GM21786 (cell line): ENCODE measurements at regions not wholly inside any gene's neighbourhood (a gene's known extent, or its start where the extent isn't known, plus 50 kb on each side); places are given as distances from the start of the nearest gene placed in this dataset.
"Not testable (repeated sequence)": the region's sequence is repeated elsewhere in the genome, so short reads cannot be mapped to it uniquely, and the experiment has no call there.

ENCODE experiments used
- ATAC-seq: cut with Tn5 transposase; IDR thresholded peaks from one replicate; pipeline ENCODE4 v1.9.1; 2021; ENCODE audit not compliant: unreplicated experiment

DNA sequence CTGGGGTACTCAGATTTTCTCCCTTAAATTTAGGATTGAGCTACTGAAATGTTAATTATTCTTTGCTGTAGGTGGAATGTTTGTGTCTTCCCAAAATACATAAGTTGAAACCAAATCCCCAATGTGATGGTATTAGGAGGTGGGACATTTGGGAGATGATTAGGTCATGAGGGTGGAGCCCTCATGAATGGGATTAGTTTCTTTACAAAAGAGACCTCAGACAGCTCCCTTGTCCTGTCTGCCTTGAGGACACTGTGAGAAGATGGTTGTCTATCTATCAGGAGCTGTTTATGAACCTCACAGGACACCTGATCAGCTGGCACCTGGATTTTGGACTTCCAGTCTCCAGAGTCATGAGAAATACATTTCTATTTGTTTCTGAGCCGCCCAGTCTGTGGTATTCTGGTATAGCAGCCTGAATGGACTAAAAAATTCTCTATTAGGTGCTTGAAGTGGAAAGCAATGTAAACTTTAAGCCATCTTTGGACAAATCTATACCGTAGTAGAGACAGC is 99.2 kb upstream of the UXS1 start:
- no peak for ATAC-seq

DNA sequence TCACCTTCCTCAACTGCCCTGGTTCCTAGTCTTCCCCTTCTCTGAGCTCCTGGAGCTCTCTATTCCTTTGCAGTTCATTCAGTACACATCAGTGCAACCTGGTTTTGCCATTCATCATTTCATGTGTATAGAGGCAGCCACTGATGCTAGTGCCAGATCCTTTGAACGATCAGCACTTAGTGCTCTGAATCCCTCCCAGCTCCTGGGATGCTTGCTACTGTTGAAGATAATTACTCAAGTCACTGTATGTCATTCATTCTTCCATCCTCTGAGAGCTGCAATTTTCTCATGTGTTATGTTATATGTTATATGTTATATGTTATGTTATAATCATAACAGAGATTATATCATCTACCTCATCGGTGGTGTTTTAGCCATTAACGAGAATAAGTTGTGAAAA is 98.5 kb upstream of the UXS1 start:
- no peak for ATAC-seq

DNA sequence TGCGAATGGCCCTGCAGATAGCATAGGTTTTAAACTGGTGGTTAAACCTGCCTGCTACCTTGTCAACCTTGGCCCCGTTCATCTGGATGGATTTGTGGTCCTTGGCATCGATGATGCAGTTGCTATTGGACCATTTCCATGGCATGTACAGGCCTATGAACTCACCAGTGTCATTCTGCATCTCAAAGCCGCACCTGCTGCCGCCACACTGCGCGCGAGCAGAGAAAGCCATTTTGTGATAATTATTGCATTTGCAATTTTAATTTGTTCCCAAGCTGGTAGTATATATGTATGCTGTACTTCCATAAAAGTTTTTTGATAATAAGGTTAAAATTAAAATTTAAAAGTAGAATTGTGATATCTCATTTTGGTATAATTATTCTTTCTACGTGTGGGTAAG is 94.8 kb upstream of the UXS1 start:
- ATAC-seq = no peak

DNA sequence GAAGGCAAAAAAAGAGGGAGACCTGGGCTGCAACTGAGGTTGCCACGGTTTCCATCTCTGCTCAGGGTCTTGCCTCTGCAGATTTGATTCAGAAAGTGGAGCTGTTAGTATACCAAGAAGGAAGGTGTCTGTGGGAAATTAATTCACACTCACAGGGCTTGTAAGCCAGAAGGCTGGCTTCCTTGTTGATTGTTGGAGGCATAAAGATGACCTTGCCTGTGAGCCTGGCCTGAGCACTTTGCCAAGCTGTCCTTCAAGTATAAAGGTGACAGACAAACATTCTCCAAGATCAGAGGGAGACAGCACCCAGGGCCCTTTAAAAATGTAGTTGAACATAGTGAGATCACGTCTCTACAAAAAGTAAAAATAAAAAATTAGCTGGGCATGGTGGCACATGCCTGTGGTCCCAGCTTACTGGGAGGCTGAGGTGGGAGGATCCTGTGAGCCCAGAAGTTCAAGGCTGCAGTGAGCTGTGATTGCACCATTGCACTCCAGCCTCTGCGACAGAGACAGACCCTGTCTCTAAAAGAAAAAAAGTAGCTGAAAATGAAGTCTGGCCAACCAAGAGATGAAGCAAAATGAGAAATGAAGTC is 91.2 kb upstream of the UXS1 start:
- no peak for ATAC-seq

DNA sequence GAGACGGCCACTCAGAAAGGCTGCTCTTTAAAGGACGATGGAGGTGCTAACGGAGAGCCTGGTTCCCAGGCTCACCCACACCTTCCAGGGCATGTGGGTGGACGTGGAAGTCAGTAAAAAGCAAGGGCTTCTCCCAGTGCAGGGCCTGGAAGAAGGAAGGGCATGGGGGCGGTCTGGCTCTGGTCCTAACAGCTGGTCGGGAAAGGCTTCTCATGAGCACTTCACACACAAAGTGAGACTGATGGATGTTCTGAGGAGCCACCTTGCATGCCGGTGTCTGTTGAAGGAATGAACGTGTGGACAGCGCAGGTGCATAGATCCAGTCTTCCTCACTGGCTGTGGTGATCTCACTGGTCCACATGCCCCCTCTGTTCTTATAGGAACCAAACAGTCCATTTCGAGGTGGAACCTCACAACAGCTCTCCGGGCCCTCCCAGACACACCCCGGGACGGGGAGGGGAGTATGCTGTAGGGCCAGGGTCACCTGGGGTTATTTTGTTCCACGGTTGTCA is 90.6 kb upstream of the UXS1 start:
- no peak for ATAC-seq

DNA sequence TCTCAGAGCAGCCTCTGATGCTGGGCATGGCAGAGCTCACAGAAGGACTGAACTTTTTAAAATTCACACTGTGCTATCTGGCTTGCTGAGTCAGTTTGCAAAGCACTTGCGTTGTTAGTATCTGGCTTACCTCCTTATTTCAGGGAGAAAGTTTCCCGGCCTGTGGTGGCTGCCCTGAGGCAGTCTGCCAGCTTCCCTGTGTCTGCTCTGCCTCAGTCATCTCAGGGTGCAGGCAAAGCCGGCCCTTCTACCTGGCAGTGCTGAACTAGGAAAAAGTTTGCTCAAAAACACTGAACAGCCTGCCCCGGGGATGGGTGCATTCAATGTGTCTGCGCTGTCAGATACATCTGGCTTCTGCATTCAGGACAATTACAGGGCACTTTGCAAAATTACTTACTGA is 90.2 kb upstream of the UXS1 start:
- ATAC-seq = no peak

DNA sequence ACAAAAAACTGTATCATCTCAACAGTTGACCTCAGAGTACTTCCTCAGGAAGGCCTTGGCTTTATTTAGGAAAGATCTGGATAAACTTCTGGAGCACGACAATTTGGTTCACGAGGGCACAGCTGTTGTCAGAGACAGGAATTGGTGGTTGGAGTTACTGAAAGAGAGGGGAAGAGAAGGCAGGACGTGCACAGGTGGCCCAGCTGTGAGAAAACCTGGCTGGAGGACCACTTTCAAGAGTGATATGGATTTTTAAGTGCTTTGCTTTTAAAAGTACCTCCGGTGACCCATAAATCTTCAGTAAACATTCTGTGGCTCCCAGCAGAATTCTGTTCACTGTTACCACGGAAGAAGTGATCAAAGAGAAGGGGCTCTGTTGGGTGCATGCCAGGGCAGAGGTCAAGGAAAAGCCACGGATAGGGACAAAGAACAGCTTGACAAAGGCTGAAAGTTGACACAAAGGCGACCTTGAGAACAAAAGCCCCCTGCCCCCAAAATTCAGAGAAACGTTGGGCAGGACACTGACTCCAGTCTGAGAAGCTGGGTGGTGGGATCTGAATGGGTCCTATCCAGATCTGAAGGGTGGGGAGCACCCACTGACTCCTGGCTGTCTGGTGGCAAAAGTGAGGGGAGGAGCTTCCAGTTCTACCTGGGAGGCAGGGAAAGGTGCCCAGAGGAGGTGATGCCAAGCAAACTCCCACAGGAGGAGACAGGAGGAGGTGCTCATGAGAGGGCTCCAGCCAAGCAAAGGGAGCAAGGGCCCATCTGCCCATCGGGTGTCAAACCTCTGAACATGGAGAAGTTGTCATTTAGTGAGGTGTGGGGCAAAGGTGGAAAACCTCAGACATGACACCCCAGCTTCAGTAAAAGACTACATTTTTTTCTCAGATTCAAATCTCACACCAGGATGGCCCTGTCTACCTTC is 89.4 kb upstream of the UXS1 start:
- not testable (repeated sequence) for ATAC-seq

DNA sequence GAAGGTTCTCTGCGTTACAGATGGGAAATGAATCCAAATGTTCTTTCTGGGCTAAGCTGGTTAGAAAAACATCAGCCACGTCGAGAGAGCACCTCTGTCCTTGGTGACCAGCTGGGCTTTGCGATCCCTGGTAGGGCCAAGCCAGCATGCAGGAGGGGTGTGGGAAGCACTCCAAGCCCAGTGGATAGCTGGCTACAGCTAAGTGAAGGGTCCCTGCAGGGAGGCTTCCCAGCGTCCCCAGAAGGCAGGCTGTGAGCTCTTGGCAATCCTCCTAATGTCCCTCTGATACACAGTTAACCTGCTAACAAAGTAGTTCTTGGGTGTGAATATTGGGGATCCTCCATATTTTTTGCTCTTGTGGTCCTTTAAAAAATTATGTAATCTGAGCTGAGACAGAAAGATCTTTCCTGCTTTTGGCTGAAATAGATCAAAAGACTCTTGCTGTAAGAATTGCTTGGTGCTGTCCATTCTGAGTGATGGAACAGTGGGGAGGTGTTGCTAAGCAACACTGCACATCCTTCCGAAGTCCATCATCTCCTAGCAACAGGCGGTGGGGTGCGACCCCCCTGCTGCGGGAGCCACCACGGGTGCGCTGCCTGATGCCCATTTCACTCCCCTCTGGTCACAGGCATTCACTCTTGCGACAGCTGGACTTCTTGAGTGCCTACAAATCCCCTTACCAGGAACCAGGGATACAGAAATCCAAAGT is 88.5 kb upstream of the UXS1 start:
- no peak for ATAC-seq

DNA sequence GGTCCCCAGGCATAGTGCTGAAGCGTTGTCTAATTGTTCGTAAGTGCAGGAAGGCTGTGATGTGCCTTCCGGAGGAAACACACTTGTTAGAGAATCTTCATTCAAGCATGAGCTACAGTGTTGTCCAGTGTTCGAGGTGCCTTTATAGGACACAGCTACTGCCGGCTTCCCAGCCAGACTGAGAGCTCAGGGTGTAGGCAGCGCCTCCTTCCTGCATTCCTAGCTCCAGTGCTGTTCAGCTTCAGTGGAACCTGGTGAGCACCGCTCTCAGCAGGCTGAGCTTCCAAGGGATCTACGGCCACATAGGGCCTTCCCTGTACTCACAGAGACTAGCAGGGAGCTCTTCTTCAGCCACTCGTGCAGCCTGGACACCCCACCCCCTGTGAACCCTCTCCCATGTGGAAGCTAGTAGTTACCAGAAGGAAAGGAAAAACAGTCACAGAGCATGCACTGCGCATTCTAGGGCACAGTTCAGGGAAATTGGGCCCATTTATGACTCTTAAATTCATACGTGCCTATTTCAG is 87.9 kb upstream of the UXS1 start:
- ATAC-seq = not testable (repeated sequence)

DNA sequence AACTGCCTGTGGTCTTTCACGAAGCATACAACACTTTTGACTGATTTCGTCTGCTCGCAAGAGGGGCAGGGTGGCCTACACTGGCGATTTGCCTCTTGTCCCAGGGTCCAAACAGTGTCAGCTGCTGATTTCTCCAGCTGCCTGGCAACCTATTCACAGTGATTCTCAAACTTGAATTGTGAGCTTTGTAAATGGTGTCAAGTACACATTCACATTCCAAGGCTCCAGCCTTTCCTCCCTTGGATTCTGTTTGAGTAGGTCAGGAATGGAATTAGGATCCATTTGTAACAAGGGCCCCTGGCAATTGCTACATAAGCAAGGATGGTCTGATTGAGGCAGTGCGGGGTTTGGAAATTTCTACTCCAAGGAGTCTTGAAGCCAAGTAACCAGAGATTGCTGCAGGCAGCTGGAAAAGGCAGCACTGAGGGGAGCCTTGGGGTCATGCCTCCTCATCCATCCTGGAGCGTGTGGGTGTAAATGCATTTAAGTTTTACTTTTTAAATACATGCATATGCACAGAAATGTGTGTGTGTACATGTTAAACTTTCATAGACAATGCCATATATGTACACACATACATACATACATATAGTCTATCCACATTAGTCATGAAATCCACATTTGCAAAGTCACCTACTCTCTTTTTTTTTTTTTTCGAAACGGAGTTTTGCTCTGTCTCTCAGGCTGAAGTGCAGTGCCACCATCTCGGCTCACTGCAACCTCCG is 86.8 kb upstream of the UXS1 start:
- no peak for ATAC-seq

DNA sequence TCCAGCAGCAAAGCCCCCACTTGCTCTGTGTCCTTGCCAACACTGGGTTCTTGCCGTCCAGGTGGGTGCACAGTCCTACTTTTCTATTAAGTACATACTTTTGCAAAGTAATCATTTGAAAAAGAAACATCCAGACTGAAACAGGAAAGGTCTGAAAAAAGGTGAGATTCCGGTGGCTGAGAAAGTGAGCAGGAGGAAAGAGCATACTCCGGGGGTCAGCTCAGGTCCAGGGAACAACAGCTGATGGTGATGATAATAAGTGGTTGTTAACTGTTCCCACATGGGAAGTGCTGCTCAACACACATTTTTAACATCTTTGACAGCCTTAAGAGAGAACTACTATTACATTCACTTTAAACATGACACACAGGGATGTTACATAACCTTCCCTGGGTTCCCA is 86.1 kb upstream of the UXS1 start:
- no peak for ATAC-seq

DNA sequence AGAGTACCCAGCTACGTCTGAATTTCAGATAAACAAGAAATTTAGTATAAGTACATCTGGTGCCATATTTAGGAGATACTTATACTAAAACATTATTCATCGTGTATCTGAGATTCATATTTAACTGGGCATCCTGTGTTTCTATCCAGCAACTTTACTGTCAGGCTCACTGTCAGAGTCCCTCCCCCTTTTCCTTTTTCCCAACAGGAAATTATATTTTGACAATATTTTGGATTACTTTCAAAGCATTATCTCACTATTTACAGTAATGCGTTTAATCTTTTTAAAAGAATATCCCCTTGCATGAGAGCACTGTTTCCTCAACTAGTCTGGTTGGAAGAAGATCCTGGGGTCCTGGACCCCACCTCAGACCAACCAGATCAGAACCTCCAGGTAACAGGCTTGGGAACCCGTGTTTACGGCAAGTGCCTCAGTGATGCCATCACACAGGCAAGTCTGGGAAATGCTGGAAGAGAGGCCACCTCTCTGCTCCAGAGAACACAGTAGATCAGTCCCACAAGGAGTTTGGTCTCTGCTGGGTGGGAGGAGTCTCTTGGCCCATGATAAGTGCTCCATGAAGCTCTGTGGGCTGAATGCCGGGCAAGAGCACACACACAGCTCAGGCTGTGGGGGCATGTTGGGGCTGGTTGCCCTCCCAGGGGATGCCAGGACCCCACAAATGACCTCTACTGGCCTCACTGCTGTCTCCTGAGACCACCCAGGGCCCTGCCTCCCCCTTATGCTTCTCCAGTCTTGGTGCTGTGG is 84.2 kb upstream of the UXS1 start:
- no peak for ATAC-seq

DNA sequence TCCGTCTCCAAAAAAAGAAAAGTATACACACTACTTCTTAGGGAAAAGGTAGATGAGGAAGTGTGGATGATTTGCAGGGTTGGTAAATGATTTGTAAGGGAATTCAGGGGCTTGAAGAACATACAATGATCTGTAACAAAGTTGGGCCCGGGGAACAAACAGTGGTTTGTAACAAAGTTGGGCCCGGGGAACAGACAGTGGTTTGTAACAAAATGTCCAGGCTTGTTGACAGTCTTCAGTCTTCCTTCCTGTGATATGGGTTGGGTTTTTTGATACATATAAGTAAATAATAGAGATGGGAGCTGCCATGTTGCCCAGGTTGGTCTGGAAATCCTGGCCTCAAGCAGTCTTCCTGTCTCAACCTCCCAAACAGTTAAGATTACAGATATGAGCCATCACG is 83.3 kb upstream of the UXS1 start:
- no peak for ATAC-seq

DNA sequence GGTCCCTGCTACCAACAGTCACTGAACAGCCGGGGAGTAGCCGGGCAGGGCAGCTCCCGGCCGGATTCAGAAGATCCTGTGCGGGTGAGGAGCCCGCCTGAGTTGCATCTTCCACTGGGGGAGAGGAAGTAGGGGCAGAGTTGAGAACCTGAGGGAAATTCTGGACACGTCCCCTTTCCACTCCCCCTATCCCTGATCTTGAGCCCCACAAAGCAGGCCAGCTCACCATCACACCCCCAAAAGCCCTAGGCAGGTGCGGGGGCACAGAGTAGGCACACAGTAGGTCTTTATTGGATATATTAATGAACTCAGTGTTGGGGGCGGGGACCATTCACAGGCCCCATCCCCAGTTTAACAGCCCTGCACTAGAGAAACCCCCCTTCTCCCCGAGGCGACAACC is 81.9 kb upstream of the UXS1 start:
- no peak for ATAC-seq

DNA sequence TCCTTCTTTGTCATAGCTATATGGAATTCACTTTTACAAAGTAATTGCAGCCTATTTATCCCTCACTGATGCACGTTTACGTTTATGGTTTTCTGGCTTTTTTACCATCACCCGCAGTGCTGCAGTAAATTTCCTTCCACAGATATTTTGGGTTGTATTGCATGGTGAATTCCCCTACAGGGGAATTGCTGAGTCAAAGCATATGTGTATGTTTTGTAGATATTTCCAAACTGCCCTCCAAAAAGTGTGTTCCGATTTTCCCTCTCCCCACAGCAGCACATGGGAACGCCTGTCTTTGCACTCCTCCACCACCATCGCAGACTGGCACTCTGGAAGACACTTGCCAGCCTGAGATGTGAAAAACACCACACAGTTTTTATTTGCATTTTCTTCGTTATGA is 80.6 kb upstream of the UXS1 start:
- no peak for ATAC-seq

DNA sequence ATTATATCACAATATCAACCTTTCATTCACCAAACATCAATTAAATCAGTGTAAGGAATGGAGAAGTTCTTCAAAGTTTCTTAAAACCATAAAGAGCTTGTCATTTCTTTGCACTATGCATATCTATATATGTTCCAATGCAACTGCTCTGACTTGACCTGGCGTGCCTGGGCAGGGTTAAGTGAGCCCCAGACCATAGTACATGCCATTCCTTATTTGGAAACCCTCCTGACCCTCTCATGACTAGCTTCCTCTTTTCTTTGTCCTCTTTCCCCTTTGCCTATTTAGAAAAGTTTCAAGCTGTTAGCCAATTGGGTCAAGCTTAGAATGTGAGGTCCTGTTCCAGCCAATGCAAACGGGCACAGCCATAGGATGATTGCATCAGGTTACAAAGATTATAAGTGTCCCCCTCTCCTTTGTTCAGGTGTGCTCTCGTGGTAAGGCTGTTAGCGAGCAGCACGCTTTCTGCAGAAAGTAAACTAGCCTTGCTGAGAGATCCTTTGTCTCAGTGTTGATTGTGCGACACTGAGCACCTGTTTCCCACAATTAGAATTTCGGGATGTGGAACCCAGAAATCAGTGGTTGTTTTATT is 78.2 kb upstream of the UXS1 start:
- ATAC-seq = no peak

DNA sequence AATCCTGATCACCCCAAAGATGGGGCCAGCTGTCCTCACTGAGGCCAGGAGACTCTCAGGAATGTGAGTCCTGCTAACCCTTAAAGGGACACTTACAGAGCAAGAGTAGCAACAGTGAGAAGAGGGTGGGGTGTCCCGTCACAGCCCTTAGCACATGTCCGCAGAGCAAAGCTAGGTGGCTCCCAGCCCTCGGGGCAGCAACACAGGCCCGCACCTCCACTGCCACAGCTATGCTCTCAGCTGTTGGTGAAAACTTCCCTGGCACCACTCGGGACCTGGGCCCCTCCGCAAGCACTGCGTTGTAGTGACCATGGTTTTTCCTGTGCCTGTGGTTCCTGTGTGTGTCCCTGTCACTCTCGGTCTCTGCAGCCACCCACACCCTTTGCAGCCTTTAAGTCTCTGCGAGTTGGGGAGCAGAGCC is 76.4 kb upstream of the UXS1 start:
- no peak for ATAC-seq

DNA sequence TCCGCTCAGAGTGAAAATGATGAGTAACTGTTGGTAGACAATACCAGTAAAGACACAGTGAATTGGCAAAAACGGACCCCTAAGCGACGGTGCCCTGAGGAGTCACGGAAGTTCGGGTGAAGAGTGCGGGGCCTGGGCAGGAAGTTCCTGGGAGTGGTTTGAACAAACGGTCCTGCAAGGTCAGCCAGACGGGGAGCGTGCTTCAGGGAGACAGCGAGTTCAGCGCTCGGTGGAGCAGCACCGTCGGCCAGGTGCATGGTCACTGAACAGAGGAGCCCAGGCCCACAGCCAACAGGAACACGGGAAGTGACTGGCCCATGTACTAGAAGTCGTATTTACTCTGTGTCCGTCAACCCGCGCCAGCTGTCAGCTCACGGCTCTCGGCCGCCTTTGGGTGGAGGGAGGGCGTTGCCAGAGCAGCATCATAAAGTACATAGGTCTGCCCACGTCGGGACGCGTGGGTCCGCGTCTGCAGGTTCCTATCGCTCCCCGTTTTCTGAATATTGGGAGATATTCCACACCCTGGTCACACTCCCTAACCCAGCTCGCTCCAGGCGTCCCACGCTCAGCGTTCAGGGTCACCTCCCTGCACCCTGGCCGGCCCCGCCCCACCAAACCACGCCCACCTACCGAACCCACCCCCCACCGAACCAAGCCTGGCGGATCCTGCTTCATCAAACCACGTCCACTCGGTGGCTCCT is 75.6 kb upstream of the UXS1 start:
- ATAC-seq = peak; percentile 72

DNA sequence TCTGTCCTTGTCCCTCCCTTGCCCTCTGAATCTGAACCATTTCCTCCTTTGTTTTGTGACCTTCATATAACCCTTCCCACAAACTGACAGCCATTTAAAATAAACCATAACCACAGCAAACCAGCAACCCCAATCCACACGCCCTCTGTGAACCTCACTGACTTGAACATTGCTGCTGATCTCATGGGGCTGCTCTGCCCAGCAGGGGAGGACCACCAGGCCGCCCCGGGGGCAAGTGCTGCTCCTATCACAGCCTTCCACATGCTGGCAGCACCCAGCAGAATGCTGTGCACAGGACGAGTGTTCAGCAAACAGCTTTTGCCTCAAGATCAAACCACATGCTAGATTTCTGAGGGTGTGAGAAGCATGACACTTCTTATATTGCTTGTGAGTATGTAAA is 73.9 kb upstream of the UXS1 start:
- no peak for ATAC-seq
